GM12875 (cell line): ENCODE measurements at regions not wholly inside any gene's neighbourhood (a gene's known extent, or its start where the extent isn't known, plus 50 kb on each side); places are given as distances from the start of the nearest gene placed in this dataset.

Experiments
- H3K4me3 ChIP-seq: one replicate; pipeline ENCODE4 v1.5.1; 2011; ENCODE audit warnings: low read depth, low read length, control low read depth
- TF ChIP-seq, protein P1 (sequence below): IDR thresholded peaks from 2 replicates; pipeline ENCODE4 v1.5.1; 2011; ENCODE audit warnings: low read depth, mild to moderate bottlenecking, control low read depth, inconsistent platforms, low read length, moderate library complexity, borderline replicate concordance; ENCODE audit not compliant: insufficient read depth

GRCh38 chr14:98743536-98743935 is 528.5 kb downstream of the BCL11B start:
- TF ChIP-seq, protein P1, sequence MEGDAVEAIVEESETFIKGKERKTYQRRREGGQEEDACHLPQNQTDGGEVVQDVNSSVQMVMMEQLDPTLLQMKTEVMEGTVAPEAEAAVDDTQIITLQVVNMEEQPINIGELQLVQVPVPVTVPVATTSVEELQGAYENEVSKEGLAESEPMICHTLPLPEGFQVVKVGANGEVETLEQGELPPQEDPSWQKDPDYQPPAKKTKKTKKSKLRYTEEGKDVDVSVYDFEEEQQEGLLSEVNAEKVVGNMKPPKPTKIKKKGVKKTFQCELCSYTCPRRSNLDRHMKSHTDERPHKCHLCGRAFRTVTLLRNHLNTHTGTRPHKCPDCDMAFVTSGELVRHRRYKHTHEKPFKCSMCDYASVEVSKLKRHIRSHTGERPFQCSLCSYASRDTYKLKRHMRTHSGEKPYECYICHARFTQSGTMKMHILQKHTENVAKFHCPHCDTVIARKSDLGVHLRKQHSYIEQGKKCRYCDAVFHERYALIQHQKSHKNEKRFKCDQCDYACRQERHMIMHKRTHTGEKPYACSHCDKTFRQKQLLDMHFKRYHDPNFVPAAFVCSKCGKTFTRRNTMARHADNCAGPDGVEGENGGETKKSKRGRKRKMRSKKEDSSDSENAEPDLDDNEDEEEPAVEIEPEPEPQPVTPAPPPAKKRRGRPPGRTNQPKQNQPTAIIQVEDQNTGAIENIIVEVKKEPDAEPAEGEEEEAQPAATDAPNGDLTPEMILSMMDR: no peak
- no peak overlapping the region for H3K4me3 ChIP-seq

- TF ChIP-seq, protein P1: no peak
- no peak overlapping the region for H3K4me3 ChIP-seq
Observed at GRCh38 chr14:98748966-98749365, 523.0 kb downstream of the BCL11B start.

DNA sequence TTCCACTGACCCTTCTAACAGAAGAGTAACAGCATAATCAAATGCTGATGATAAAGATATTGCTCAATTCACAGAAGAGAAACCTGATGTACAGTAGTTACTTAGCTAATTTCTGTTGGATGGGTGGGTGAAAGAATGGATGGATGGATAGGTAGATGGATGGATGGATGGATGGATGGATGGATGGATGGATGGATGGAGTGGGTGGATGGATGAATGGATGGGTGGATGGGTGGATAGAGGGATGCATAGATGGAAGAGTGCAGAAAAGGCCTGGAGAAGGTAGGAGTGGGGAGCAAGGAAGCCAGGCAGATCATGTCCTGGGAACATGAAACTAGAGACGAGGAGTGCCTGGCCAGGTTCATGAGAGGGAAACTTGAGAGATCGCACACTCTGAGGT is 520.9 kb downstream of the BCL11B start:
- TF ChIP-seq, protein P1: no peak
- H3K4me3 ChIP-seq: no peak overlapping the region

GRCh38 chr14:98752660-98753059 is 519.3 kb downstream of the BCL11B start:
- H3K4me3 ChIP-seq: no peak overlapping the region
- TF ChIP-seq, protein P1: no peak

DNA sequence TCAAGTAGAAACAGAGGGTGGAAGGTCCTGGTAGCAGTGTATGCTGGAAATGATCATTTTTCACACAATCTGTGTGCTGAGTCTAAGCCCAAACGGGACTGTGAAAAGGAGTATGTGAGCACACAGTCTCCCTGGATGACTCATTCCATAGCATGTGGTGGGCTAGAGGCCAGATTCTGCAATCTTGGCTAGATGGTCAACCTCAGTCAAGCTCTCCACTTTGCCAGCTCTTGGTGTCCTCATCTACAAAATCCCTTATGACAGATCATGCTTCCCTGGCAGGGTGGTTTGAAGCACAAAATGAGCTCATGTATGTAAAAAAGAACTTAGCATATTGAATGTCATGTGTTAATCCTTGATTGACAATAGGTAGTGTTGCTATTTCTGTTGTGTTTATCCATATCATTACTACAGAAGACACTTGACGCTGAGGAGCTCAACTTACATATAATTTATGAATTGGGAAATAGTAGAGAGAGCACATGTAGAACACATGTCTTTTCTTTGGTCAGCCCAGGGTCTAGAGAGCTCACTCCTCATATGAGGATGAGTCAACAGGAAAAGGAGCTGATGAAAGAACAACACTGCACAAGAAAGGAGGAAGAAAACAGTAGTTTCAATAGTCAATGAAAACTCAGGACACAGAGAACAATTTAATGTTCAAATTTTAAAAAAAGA is 517.5 kb downstream of the BCL11B start:
- TF ChIP-seq, protein P1: no peak
- H3K4me3 ChIP-seq: no peak overlapping the region

DNA sequence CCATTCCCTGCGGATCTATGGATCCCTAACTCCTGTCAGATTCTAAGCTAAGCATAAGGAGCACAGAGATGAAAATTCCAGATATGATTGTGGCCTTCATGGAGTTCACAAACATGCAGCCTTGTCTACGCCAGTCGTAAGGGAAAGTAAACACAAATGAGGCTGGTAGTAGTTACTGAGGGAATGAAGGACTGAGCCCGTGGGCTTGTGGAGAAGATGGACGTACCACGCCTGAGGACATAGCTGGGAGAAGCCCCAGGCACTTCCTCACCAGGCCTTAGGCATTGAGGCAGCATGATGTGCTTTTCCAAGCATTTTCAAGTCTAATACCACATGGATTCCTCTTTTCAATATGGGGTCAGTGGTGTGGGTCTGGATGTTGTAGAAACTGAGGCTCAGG is 515.2 kb downstream of the BCL11B start:
- no peak overlapping the region for H3K4me3 ChIP-seq
- TF ChIP-seq, protein P1: no peak

- TF ChIP-seq, protein P1: no peak
- H3K4me3 ChIP-seq: no peak overlapping the region
Observed at GRCh38 chr14:98758440-98758839, 513.6 kb downstream of the BCL11B start.
